Stimulated activated CD8-positive, alpha-beta memory T cell treated with anti-CD3 and anti-CD28 coated beads, Interleukin-2, amount 100 ng/mL, for 1 hour (primary cell): ENCODE measurements at regions not wholly inside any gene's neighbourhood (a gene's known extent, or its start where the extent isn't known, plus 50 kb on each side); places are given as distances from the start of the nearest gene placed in this dataset.
"Not testable (repeated sequence)": the region's sequence is repeated elsewhere in the genome, so short reads cannot be mapped to it uniquely, and the experiment has no call there.

Source experiments
- DNase-seq, 2 donors: peaks; one replicate each; pipeline ENCODE4 v3.0.0-alpha.2; 2020; ENCODE audit warnings: low read depth in 2 of 2

- DNase-seq = no peak
Observed at GRCh38 chr13:76350399-76350798, 535.8 kb downstream of the KCTD12 start.

GRCh38 chr13:76349700-76350099, 536.5 kb downstream of the KCTD12 start:
- DNase-seq = no peak

- DNase-seq = no peak
Observed at GRCh38 chr13:76339649-76340048, 546.6 kb downstream of the KCTD12 start.

GRCh38 chr13:76338003-76338402, 548.2 kb downstream of the KCTD12 start:
- no peak for DNase-seq

- no peak for DNase-seq
Observed at GRCh38 chr13:76336889-76337844, 549.0 kb downstream of the KCTD12 start.

GRCh38 chr13:76335463-76335862, 550.7 kb downstream of the KCTD12 start:
- DNase-seq = no peak

- DNase-seq = no peak
Observed at GRCh38 chr13:76331943-76332712, 554.1 kb downstream of the KCTD12 start.

GRCh38 chr13:76330761-76331160, 555.4 kb downstream of the KCTD12 start:
- no peak for DNase-seq

- no peak for DNase-seq
Observed at GRCh38 chr13:76329866-76330580, 556.2 kb downstream of the KCTD12 start.

GRCh38 chr13:76329004-76329403, 557.2 kb downstream of the KCTD12 start:
- DNase-seq = no peak

- DNase-seq = no peak
Observed at GRCh38 chr13:76326343-76326742, 559.9 kb downstream of the KCTD12 start.

- DNase-seq = no peak
Observed at GRCh38 chr13:76319921-76320320, 566.3 kb downstream of the KCTD12 start.

GRCh38 chr13:76316998-76317527, 569.1 kb downstream of the KCTD12 start:
- no peak for DNase-seq

GRCh38 chr13:76314495-76314894, 571.7 kb downstream of the KCTD12 start:
- DNase-seq = no peak

GRCh38 chr13:76307142-76307541, 579.1 kb downstream of the KCTD12 start:
- DNase-seq = no peak

- DNase-seq = no peak
Observed at GRCh38 chr13:76300688-76301087, 585.5 kb downstream of the KCTD12 start.

- no peak for DNase-seq
Observed at GRCh38 chr13:76297331-76297730, 588.9 kb downstream of the KCTD12 start.

- DNase-seq = no peak
Observed at GRCh38 chr13:76296751-76297150, 589.5 kb downstream of the KCTD12 start.

GRCh38 chr13:76295020-76295419, 591.2 kb downstream of the KCTD12 start:
- not testable (repeated sequence) for DNase-seq

GRCh38 chr13:76293751-76294150, 592.5 kb downstream of the KCTD12 start:
- DNase-seq = no peak

- DNase-seq = no peak
Observed at GRCh38 chr13:76293346-76293745, 592.9 kb downstream of the KCTD12 start.

GRCh38 chr13:76292726-76293125, 593.5 kb downstream of the KCTD12 start:
- DNase-seq = no peak
